Memory B cell (primary cell): ENCODE measurements at regions not wholly inside any gene's neighbourhood (a gene's known extent, or its start where the extent isn't known, plus 50 kb on each side); places are given as distances from the start of the nearest gene placed in this dataset.

Experiments used
- ATAC-seq: fragments of 150-1000 bp; cut with Tn5 transposase; 2 replicates; pipeline ENCODE4 v1.10.0; 2021; ENCODE audit warnings: low read depth, mild to moderate bottlenecking, moderate library complexity
- DNase-seq, 2 donors: peaks; one replicate each; pipeline ENCODE4 v3.0.0; 2022; ENCODE audit warnings: low spot score in 2 of 2
- H3K27ac Mint-ChIP-seq: one replicate; pipeline ENCODE4 v1.8.0; 2022; ENCODE audit warnings: mild to moderate bottlenecking, moderate library complexity, mixed read lengths
- H3K27me3 Mint-ChIP-seq: one replicate; pipeline ENCODE4 v1.8.0; 2022; ENCODE audit warnings: mixed read lengths
- H3K36me3 Mint-ChIP-seq: one replicate; pipeline ENCODE4 v1.8.0; 2022; ENCODE audit warnings: mild to moderate bottlenecking, mixed read lengths
- H3K4me1 Mint-ChIP-seq: one replicate; pipeline ENCODE4 v1.8.0; 2022; ENCODE audit warnings: mixed read lengths
- H3K4me3 Mint-ChIP-seq: one replicate; pipeline ENCODE4 v1.8.0; 2022; ENCODE audit warnings: mild to moderate bottlenecking, moderate library complexity, mixed read lengths
- H3K9me3 Mint-ChIP-seq: one replicate; pipeline ENCODE4 v1.8.0; 2022; ENCODE audit warnings: mixed read lengths

DNA sequence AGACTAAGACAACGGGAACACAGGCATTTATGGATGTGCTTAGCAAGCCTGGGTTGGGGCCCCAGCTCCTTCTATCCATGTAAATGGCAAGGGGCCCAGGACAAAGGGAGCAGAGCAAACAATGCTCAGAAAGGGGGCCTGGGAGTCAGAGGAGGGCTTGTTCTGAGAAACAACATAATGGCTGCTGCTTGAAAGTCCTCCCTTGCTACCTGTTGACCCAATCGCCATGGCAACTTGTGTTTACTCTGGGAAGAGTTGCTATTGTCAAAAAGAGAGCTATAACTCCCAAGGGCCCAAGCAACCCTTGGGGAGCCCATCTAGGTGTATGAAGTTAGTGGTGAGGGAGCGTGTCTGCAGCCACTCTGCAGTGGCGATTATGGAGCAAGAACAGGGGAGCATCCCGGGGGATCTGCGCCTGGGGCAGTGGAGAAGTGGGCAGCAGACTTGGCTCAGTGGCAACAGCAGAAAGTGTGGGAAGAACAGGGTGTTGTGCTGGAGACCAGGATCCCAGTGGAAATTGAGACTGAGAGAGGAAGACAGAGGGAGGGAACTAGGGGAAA lies 118.7 kb upstream of the NLRP1 start:
- DNase-seq (no peak), ATAC-seq (no peak)
- Mint-ChIP-seq H3K4me3 (no peak overlapping the region), H3K36me3 (peaks cover 2% of the 10 kb centered on the region), H3K27ac (no peak overlapping the region), H3K4me1 (no peaks in the 10 kb centered on the region), H3K27me3 (peaks cover 14% of the 10 kb centered on the region), H3K9me3 (peaks cover 5% of the 10 kb centered on the region)

DNA sequence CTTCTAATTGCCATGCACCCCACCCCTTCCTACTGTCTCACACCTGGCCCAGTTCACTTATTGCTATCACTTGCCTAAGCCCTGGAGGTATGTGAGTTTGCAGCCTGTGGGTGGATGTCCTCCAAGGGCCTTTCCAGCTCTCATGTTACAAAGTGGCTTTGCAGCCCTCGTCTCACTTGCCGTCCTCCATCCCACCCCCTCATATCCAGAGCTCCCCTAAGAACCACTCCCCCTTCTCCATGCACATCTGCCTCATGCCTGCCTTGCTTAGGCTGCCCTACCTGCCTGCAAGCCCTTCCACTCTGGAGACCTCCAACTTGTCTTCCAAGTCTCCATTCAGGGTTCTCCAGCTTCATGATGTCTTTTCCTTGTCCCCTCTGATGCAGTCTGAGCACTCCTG lies 119.4 kb upstream of the NLRP1 start:
- Mint-ChIP-seq H3K4me3 (no peak overlapping the region), H3K36me3 (peaks cover 3% of the 10 kb centered on the region), H3K4me1 (no peaks in the 10 kb centered on the region), H3K27me3 (peaks cover 16% of the 10 kb centered on the region), H3K27ac (no peak overlapping the region), H3K9me3 (peaks cover 5% of the 10 kb centered on the region)
- no peak for DNase-seq
- ATAC-seq: no peak

DNA sequence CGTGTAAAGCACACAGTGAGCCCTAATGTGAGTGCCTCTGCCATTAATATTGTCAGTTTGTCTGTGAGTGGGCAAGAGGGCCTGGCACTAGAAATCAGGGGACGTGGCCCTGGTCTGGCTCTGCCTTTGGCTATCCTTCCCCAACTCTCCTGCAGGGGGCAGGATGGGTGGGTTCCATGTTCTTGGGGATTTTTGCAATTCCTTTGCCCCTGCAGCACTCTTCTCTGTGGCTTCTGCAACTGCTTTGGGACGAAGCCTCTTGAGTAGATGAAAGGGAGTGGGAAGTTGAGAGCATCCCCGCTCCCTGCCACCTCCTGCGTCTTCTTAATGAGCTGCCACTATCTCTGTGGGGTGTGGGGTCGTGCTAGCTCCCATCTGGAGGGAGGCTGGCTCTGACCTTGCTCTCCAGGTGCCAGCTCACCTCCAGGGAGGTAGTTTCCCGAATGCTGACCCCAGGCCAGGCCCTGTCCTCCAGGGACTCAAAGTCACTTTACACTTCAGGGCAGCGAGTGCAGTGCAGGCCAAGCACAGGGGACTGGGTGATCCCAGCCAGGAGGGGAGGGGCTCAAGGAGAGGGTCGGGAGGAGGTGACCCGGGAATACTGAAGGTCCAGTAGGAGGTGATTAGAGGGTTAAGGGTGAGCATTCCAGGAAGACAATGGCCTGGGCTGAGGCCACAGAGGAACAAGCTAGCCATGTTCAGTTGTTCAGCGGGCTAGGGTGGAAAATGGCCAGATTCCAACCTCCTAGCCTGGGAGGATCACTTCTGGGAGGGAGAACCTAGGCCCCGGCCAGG lies 121.0 kb upstream of the NLRP1 start:
- Mint-ChIP-seq H3K4me1 (no peaks in the 10 kb centered on the region), H3K36me3 (peaks cover 3% of the 10 kb centered on the region), H3K9me3 (peaks cover 6% of the 10 kb centered on the region), H3K27me3 (peaks cover 12% of the 10 kb centered on the region), H3K27ac (no peak overlapping the region), H3K4me3 (no peak overlapping the region)
- no peak for DNase-seq
- no peak for ATAC-seq

GRCh38 chr17:5705876-5706576 lies 121.7 kb upstream of the NLRP1 start:
- ATAC-seq: no peak
- DNase-seq: no peak
- Mint-ChIP-seq H3K4me3 (no peak overlapping the region), H3K9me3 (peaks cover 9% of the 10 kb centered on the region), H3K27ac (no peak overlapping the region), H3K27me3 (peaks cover 13% of the 10 kb centered on the region), H3K36me3 (peaks cover 3% of the 10 kb centered on the region), H3K4me1 (no peaks in the 10 kb centered on the region)

- DNase-seq (peak; percentile 47 to 49), ATAC-seq (peak; percentile 56)
- peaks cover 3% of the 10 kb centered on the region for H3K36me3 Mint-ChIP-seq
- peaks cover 18% of the 10 kb centered on the region for H3K27me3 Mint-ChIP-seq
- no peaks in the 10 kb centered on the region for H3K4me1 Mint-ChIP-seq
- H3K9me3 Mint-ChIP-seq: peaks cover 9% of the 10 kb centered on the region
- H3K27ac Mint-ChIP-seq: no peak overlapping the region
- no peak overlapping the region for H3K4me3 Mint-ChIP-seq
These were observed 122.4 kb upstream of the NLRP1 start for GRCh38 chr17:5706577-5707210.

- Mint-ChIP-seq H3K9me3 (peaks cover 8% of the 10 kb centered on the region), H3K4me3 (no peak overlapping the region), H3K27ac (no peak overlapping the region), H3K36me3 (peaks cover 2% of the 10 kb centered on the region), H3K4me1 (no peaks in the 10 kb centered on the region), H3K27me3 (peaks cover 22% of the 10 kb centered on the region)
- ATAC-seq (no peak), DNase-seq (no peak)
These were observed 123.2 kb upstream of the NLRP1 start for GRCh38 chr17:5707482-5707881.

GRCh38 chr17:5708344-5708743 lies 124.0 kb upstream of the NLRP1 start:
- ATAC-seq (no peak), DNase-seq (no peak)
- Mint-ChIP-seq H3K4me3 (no peak overlapping the region), H3K9me3 (peaks cover 4% of the 10 kb centered on the region), H3K27me3 (peaks cover 27% of the 10 kb centered on the region), H3K27ac (no peak overlapping the region), H3K4me1 (no peaks in the 10 kb centered on the region), H3K36me3 (peaks cover 2% of the 10 kb centered on the region)

DNA sequence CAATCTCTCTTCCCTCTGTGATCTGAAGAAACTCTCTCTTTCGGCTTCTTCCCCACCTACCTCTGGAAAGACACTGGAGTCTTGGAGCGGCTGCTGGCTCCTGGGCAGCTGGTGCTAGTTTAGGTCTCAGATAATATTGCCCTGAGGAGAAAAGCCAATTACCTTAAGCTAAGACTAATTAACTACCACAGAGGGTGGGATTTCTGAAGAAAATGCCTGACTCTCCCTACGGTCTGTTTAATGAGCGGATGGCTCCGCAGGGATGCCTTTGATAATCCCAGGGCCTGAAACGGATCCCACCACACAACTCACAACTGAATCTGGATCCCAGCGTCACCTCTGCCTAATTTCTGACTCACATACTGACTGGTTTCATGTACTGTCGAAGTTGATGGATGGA lies 127.0 kb upstream of the NLRP1 start:
- Mint-ChIP-seq H3K9me3 (peaks cover 4% of the 10 kb centered on the region), H3K36me3 (peaks cover 2% of the 10 kb centered on the region), H3K27ac (no peak overlapping the region), H3K4me1 (no peaks in the 10 kb centered on the region), H3K27me3 (peaks cover 30% of the 10 kb centered on the region), H3K4me3 (no peak overlapping the region)
- ATAC-seq (no peak), DNase-seq (no peak)

DNA sequence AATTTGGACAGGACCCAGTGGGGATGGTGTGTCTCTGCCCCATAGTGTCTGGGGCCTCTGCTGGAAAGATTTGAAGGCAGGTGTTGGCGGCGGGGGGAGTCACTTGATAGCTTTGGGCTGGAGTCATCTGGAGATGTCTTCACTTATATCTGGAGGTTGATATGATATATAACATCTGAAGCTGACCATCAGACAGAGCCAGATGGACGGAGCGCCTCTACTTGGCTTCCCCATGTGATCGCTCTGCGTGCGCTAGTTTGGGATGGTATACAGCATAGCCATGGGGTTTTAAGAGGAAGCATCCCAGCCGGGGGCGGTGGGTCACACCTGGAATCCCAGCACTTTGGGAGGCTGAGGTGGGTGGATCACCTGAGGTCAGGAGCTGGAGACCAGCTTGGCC lies 130.7 kb upstream of the NLRP1 start:
- ATAC-seq (no peak), DNase-seq (no peak)
- Mint-ChIP-seq H3K27me3 (peaks cover 37% of the 10 kb centered on the region), H3K4me1 (no peaks in the 10 kb centered on the region), H3K4me3 (no peak overlapping the region), H3K9me3 (peaks cover 4% of the 10 kb centered on the region), H3K27ac (no peak overlapping the region), H3K36me3 (no peaks in the 10 kb centered on the region)

- Mint-ChIP-seq H3K4me3 (no peak overlapping the region), H3K27me3 (peaks cover 37% of the 10 kb centered on the region), H3K9me3 (peaks cover under 1% of the 10 kb centered on the region), H3K4me1 (no peaks in the 10 kb centered on the region), H3K27ac (no peak overlapping the region), H3K36me3 (no peaks in the 10 kb centered on the region)
- DNase-seq (no peak), ATAC-seq (no peak)
These were observed 131.2 kb upstream of the NLRP1 start for GRCh38 chr17:5715478-5715877.

DNA sequence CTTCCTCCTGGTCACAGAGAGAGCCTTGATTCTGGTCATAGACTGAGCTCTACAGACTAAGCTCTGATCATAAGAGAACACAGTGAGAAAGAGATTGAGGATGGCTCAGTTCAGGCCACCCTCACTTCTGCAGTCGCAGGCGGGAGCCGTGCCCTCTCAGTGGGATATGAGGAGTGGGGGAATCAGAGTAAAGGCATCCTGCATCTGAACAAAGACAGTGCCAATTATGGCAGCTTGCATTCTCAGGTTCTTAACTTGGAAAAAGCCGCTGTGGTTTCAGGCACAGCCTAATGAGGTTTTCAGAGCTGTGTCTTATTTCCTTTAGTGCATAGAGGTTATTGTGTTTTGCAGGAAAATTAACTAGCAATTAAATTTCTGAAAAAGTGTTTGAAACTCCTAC lies 134.4 kb upstream of the NLRP1 start:
- Mint-ChIP-seq H3K9me3 (no peaks in the 10 kb centered on the region), H3K4me3 (no peak overlapping the region), H3K27me3 (peaks cover 23% of the 10 kb centered on the region), H3K4me1 (no peaks in the 10 kb centered on the region), H3K27ac (no peak overlapping the region), H3K36me3 (no peaks in the 10 kb centered on the region)
- ATAC-seq (no peak), DNase-seq (no peak)

- Mint-ChIP-seq H3K27me3 (peaks cover 22% of the 10 kb centered on the region), H3K36me3 (no peaks in the 10 kb centered on the region), H3K4me3 (no peak overlapping the region), H3K4me1 (no peaks in the 10 kb centered on the region), H3K27ac (no peak overlapping the region), H3K9me3 (peaks cover 7% of the 10 kb centered on the region)
- ATAC-seq (no peak), DNase-seq (no peak)
These were observed 135.7 kb upstream of the NLRP1 start for GRCh38 chr17:5719976-5720375.

DNA sequence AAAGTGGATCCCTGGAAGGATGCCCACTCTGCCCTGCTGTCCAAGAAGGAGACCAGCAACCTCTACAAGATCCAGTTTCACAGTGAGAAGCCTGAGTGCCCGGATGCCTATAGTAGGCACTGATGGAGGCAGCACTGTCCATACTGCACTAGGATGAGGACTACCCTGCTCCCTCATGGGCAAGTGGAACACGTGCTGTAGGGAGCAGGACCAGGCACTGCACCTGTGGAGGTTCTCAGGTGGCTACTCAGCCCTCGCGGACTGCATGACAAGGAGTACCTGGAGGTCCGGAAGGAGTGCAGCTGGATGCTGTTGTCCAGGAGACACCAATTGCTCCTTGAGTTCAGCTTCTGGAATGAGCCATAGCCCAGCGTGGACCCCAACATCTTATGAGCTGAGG lies 146.1 kb upstream of the NLRP1 start:
- Mint-ChIP-seq H3K27ac (no peak overlapping the region), H3K36me3 (no peaks in the 10 kb centered on the region), H3K4me1 (peaks cover 2% of the 10 kb centered on the region), H3K9me3 (peaks cover 2% of the 10 kb centered on the region), H3K27me3 (peaks cover 12% of the 10 kb centered on the region), H3K4me3 (no peak overlapping the region)
- no peak for DNase-seq
- ATAC-seq: no peak

GRCh38 chr17:5740937-5741336 lies 156.6 kb upstream of the NLRP1 start:
- H3K27me3 Mint-ChIP-seq: peaks cover 4% of the 10 kb centered on the region
- H3K9me3 Mint-ChIP-seq: no peaks in the 10 kb centered on the region
- no peak overlapping the region for H3K4me3 Mint-ChIP-seq
- DNase-seq (no peak), ATAC-seq (no peak)
- no peak overlapping the region for H3K27ac Mint-ChIP-seq
- no peaks in the 10 kb centered on the region for H3K4me1 Mint-ChIP-seq
- H3K36me3 Mint-ChIP-seq: no peaks in the 10 kb centered on the region
